ENCODE measurements at regions not wholly inside any gene's neighbourhood (a gene's known extent, or its start where the extent isn't known, plus 50 kb on each side); places are given as distances from the start of the nearest gene placed in this dataset.

DNA sequence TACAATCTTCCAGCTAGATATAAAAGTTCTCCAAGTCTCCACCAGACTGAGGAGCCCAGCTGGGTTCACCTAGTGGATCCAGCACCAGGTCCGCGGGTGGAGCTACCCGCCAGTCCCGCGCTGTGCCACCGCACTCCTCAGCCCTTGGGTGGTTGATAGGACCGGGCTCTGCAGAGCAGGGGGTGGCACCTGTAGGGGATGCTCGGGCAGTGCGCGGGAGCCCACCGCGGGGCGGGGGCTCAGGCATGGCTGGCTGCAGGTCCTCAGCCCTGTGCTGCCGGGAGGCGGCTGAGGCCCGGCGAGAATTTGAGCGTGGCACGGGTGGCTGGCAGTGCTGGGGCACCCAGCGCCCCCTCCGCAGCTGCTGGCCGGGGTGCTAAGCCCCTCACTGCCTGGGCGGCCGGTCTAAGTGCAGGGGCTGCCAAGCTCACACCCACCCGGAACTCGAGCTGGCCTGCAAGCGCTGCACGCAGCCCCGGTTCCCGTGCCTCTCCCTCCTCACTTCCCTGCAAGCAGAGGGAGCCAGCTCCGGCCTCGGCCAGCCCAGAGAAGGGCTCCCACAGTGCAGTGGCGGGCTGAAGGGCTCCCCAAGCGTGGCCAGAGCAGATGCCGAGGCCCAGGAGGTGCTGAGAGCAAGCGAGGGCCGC, 542.8 kb upstream of the PCDH9 start:
- ChIA-PET CTCF (interaction anchor here (0.6 kb wide), 1 partner anchor 13 kb away, joined by 5 read pairs; no protein-coding TSS in a partner anchor), POLR2A (interaction anchor here (0.7 kb wide), 1 partner anchor 1639 kb away, joined by 3 read pairs; no protein-coding TSS in a partner anchor)
- Histone ChIP-seq H3K27me3 (ENCODE audit: control insufficient read depth, insufficient read depth, low read length) (no peaks in the 10 kb centered on the region), H3K4me3 (ENCODE audit: low read depth in 2 of 2, low read length in 2 of 2) (no peak overlapping the region), H3K27ac (ENCODE audit: low read length) (no peak overlapping the region), H3K9me3 (ENCODE audit: control insufficient read depth, insufficient read depth, low read depth, low read length) (no peaks in the 10 kb centered on the region), H3K36me3 (ENCODE audit: control insufficient read depth, insufficient read depth, low read length) (no peaks in the 10 kb centered on the region), H3K4me1 (ENCODE audit: control insufficient read depth, insufficient read depth, low read length) (no peaks in the 10 kb centered on the region)
- no TSS peak for BruUV-seq (replicated peaks)
- ATAC-seq (no peak), DNase-seq (ENCODE audit: low read depth, low spot score) (no peak)
- TF ChIP-seq POLR2AphosphoS5 (IDR thresholded peaks at IDR 0.05; ENCODE audit: low read depth, low read length) (no peak), REST (IDR thresholded peaks at IDR 0.05; ENCODE audit: insufficient read depth in 1 of 2, low read depth in 2 of 2, low read length in 1 of 2) (no peak), SIN3A (IDR thresholded peaks at IDR 0.05; ENCODE audit: borderline replicate concordance, insufficient read depth, low read depth, low read length) (no peak), TCF7L2 (IDR thresholded peaks at IDR 0.05; ENCODE audit: low read depth, low read length) (no peak)
- TF ChIP-seq, protein P1, sequence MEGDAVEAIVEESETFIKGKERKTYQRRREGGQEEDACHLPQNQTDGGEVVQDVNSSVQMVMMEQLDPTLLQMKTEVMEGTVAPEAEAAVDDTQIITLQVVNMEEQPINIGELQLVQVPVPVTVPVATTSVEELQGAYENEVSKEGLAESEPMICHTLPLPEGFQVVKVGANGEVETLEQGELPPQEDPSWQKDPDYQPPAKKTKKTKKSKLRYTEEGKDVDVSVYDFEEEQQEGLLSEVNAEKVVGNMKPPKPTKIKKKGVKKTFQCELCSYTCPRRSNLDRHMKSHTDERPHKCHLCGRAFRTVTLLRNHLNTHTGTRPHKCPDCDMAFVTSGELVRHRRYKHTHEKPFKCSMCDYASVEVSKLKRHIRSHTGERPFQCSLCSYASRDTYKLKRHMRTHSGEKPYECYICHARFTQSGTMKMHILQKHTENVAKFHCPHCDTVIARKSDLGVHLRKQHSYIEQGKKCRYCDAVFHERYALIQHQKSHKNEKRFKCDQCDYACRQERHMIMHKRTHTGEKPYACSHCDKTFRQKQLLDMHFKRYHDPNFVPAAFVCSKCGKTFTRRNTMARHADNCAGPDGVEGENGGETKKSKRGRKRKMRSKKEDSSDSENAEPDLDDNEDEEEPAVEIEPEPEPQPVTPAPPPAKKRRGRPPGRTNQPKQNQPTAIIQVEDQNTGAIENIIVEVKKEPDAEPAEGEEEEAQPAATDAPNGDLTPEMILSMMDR (IDR thresholded peaks at IDR 0.05), result no peak
- in situ Hi-C loops (cut with HindIII; ENCODE audit: low pct_unique_long_range_greater_than_20kb, low sequenced_read_pairs) (no loop called here), intact Hi-C loops (cut with micrococcal nuclease; ENCODE audit: unreplicated experiment) (no loop called here)

GRCh38 chr13:67771106-67771505, 541.0 kb upstream of the PCDH9 start:
- intact Hi-C loops (cut with micrococcal nuclease; ENCODE audit: unreplicated experiment), result no loop called here
- no peaks in the 10 kb centered on the region for H3K36me3 ChIP-seq (ENCODE audit: control insufficient read depth, insufficient read depth, low read length)
- no peak for ATAC-seq
- TF ChIP-seq, protein P1 (IDR thresholded peaks at IDR 0.05), result no peak
- TF ChIP-seq TCF7L2 (IDR thresholded peaks at IDR 0.05; ENCODE audit: low read depth, low read length) (no peak), SIN3A (IDR thresholded peaks at IDR 0.05; ENCODE audit: borderline replicate concordance, insufficient read depth, low read depth, low read length) (no peak), REST (IDR thresholded peaks at IDR 0.05; ENCODE audit: insufficient read depth in 1 of 2, low read depth in 2 of 2, low read length in 1 of 2) (no peak), POLR2AphosphoS5 (IDR thresholded peaks at IDR 0.05; ENCODE audit: low read depth, low read length) (no peak)
- POLR2A ChIA-PET, result no interaction called here
- H3K27me3 ChIP-seq (ENCODE audit: control insufficient read depth, insufficient read depth, low read length), result no peaks in the 10 kb centered on the region
- no peaks in the 10 kb centered on the region for H3K9me3 ChIP-seq (ENCODE audit: control insufficient read depth, insufficient read depth, low read depth, low read length)
- no TSS peak for BruUV-seq (replicated peaks)
- H3K27ac ChIP-seq (ENCODE audit: low read length), result no peak overlapping the region
- CTCF ChIA-PET, result no interaction called here
- in situ Hi-C loops (cut with HindIII; ENCODE audit: low pct_unique_long_range_greater_than_20kb, low sequenced_read_pairs), result no loop called here
- no peak for DNase-seq (ENCODE audit: low read depth, low spot score)
- no peaks in the 10 kb centered on the region for H3K4me1 ChIP-seq (ENCODE audit: control insufficient read depth, insufficient read depth, low read length)
- H3K4me3 ChIP-seq (ENCODE audit: low read depth in 2 of 2, low read length in 2 of 2), result no peak overlapping the region
